GM23338 (cell line): ENCODE measurements at regions not wholly inside any gene's neighbourhood (a gene's known extent, or its start where the extent isn't known, plus 50 kb on each side); places are given as distances from the start of the nearest gene placed in this dataset.

ENCODE experiments used
- ATAC-seq: fragments of 200-7000 bp; cut with Tn5 transposase; 3 replicates; pipeline ENCODE4 v1.9.1; 2020
- DNase-seq: peaks from one replicate; pipeline ENCODE4 v3.0.0-alpha.2; 2015; ENCODE audit warnings: low spot score
- H2AFZ ChIP-seq: fragments of 200-600 bp; sonication (generic); 2 replicates; pipeline ENCODE4 v1.8.0; 2016; ENCODE audit warnings: antibody characterized with exemption, mild to moderate bottlenecking, moderate library complexity
- H3F3A ChIP-seq: fragments of 200-600 bp; sonication (generic); replicated peaks from 2 replicates; pipeline ENCODE4 v1.8.0; 2017; ENCODE audit warnings: antibody characterized with exemption, mixed run types, low read depth
- H3K27ac ChIP-seq: fragments of 200-600 bp; sonication (generic); 2 replicates; pipeline ENCODE4 v1.6.1; 2016; ENCODE audit warnings: low read depth
- H3K27me3 ChIP-seq: fragments of 200-600 bp; sonication (generic); 2 replicates; pipeline ENCODE4 v1.8.0; 2016; ENCODE audit warnings: mild to moderate bottlenecking, mixed run types, moderate library complexity; ENCODE audit not compliant: insufficient read depth
- H3K36me3 ChIP-seq: fragments of 200-600 bp; sonication (generic); 2 replicates; pipeline ENCODE4 v1.8.0; 2016; ENCODE audit warnings: mild to moderate bottlenecking; ENCODE audit not compliant: insufficient read depth
- H3K4me1 ChIP-seq: fragments of 200-600 bp; sonication (generic); 2 replicates; pipeline ENCODE4 v1.8.0; 2016; ENCODE audit warnings: mild to moderate bottlenecking, moderate library complexity; ENCODE audit not compliant: insufficient read depth
- H3K4me2 ChIP-seq: fragments of 200-600 bp; sonication (generic); 2 replicates; pipeline ENCODE4 v1.7.1; 2017; ENCODE audit warnings: mixed run types
- H3K4me3 ChIP-seq: fragments of 200-600 bp; sonication (generic); 2 replicates; pipeline ENCODE4 v1.6.1; 2016; ENCODE audit warnings: mixed run types
- H3K79me2 ChIP-seq: fragments of 200-600 bp; sonication (generic); replicated peaks from 2 replicates; pipeline ENCODE4 v1.8.0; 2017; ENCODE audit warnings: mild to moderate bottlenecking; ENCODE audit not compliant: insufficient read depth
- H3K9me2 ChIP-seq: fragments of 200-600 bp; sonication (generic); 2 replicates; pipeline ENCODE4 v1.8.0; 2017; ENCODE audit not compliant: insufficient read depth
- H4K20me1 ChIP-seq: fragments of 200-600 bp; sonication (generic); replicated peaks from 2 replicates; pipeline ENCODE4 v1.8.0; 2017; ENCODE audit warnings: mild to moderate bottlenecking; ENCODE audit not compliant: insufficient read depth
- H3K27ac Mint-ChIP-seq: 2 replicates; pipeline ENCODE4 v1.8.0; 2020; ENCODE audit warnings: inconsistent platforms, mild to moderate bottlenecking, moderate library complexity, mixed read lengths
- H3K27me3 Mint-ChIP-seq: 3 replicates; pipeline ENCODE4 v1.8.0; 2022; ENCODE audit warnings: low read depth, mild to moderate bottlenecking, moderate library complexity, mixed read lengths, inconsistent platforms; ENCODE audit not compliant: insufficient read depth, poor library complexity
- H3K36me3 Mint-ChIP-seq: 3 replicates; pipeline ENCODE4 v1.8.0; 2021; ENCODE audit warnings: low read depth, mild to moderate bottlenecking, inconsistent platforms, moderate library complexity, mixed read lengths
- H3K4me1 Mint-ChIP-seq: 3 replicates; pipeline ENCODE4 v1.8.0; 2020; ENCODE audit warnings: mild to moderate bottlenecking, inconsistent platforms, mixed read lengths
- H3K4me3 Mint-ChIP-seq: 3 replicates; pipeline ENCODE4 v1.8.0; 2021; ENCODE audit warnings: moderate library complexity, mild to moderate bottlenecking, inconsistent platforms, mixed read lengths
- H3K9me3 Mint-ChIP-seq: 3 replicates; pipeline ENCODE4 v1.8.0; 2020; ENCODE audit warnings: moderate library complexity, mild to moderate bottlenecking, inconsistent platforms, mixed read lengths
- CTCF ChIP-seq, 2 experiments: fragments of 200-600 bp in 1 of 2; sonication (generic) in 1 of 2; conservative IDR thresholded peaks; 2 replicates each; pipeline versions ENCODE4 v1.5.1 to v1.6.1; 2016 to 2017; ENCODE audit warnings: antibody characterized with exemption in 2 of 2, low read depth in 2 of 2, mild to moderate bottlenecking in 2 of 2, moderate library complexity in 1 of 2
- ETS1 ChIP-seq: IDR thresholded peaks from 2 replicates; pipeline ENCODE4 v1.6.1; 2016; ENCODE audit warnings: antibody characterized with exemption
- EZH2 ChIP-seq: fragments of 200-600 bp; sonication (generic); IDR thresholded peaks from one replicate; pipeline ENCODE4 v1.8.0; 2017; ENCODE audit warnings: antibody characterized with exemption, mild to moderate bottlenecking, low read depth; ENCODE audit not compliant: unreplicated experiment
- JUNB ChIP-seq: IDR thresholded peaks from one replicate; pipeline ENCODE4 v1.6.1; 2016; ENCODE audit warnings: antibody characterized with exemption; ENCODE audit not compliant: unreplicated experiment
- NANOG ChIP-seq: IDR thresholded peaks from 2 replicates; pipeline ENCODE4 v1.6.1; 2016; ENCODE audit warnings: antibody characterized with exemption, borderline replicate concordance
- POLR2AphosphoS5 ChIP-seq: IDR thresholded peaks from 2 replicates; pipeline ENCODE4 v1.6.1; 2016; ENCODE audit warnings: antibody characterized with exemption, low read depth
- REST ChIP-seq: IDR thresholded peaks from one replicate; pipeline ENCODE4 v1.6.1; 2018; ENCODE audit warnings: antibody characterized with exemption; ENCODE audit not compliant: unreplicated experiment
- STAT1 ChIP-seq: IDR thresholded peaks from one replicate; pipeline ENCODE4 v1.6.1; 2016; ENCODE audit warnings: antibody characterized with exemption; ENCODE audit not compliant: unreplicated experiment
- ZNF114 ChIP-seq: fragments of 250-450 bp; sonication (Bioruptor Pico); IDR thresholded peaks from 2 replicates; pipeline ENCODE4 v1.5.0; 2020; ENCODE audit warnings: mild to moderate bottlenecking, moderate library complexity
- ZNF331 ChIP-seq: fragments of 250-450 bp; sonication (Bioruptor Pico); IDR thresholded peaks from 2 replicates; pipeline ENCODE4 v1.5.0; 2020; ENCODE audit warnings: low read depth, mild to moderate bottlenecking, moderate library complexity
- ZNF462 ChIP-seq: fragments of 250-450 bp; sonication (Bioruptor Pico); IDR thresholded peaks from 2 replicates; pipeline ENCODE4 v1.5.0; 2020; ENCODE audit warnings: mild to moderate bottlenecking, moderate library complexity

GRCh38 chr12:77521508-77522115 is 309.1 kb upstream of the NAV3 start (continued):
- TF ChIP-seq ZNF462 (CRISPR knock-in tag) (no peak), NANOG (no peak), ZNF331 (CRISPR knock-in tag) (no peak), CTCF (conservative IDR thresholded peaks at IDR 0.05; ENCODE audit: low read depth in 2 of 2) (no peak)

- Mint-ChIP-seq H3K9me3 (no peaks in the 10 kb centered on the region), H3K4me3 (no peak overlapping the region), H3K4me1 (peaks cover 7% of the 10 kb centered on the region; the same call in 2 of the 3 replicates), H3K36me3 (no peaks in the 10 kb centered on the region), H3K27ac (no peak overlapping the region), H3K27me3 (peaks cover 3% of the 10 kb centered on the region)
- ATAC-seq (no peak), DNase-seq (no peak)
- Histone ChIP-seq H3K27me3 (no peaks in the 10 kb centered on the region), H3F3A (no peaks in the 10 kb centered on the region), H2AFZ (no peak overlapping the region), H3K4me2 (no peak overlapping the region), H3K9me2 (no peaks in the 10 kb centered on the region), H3K4me3 (no peak overlapping the region), H3K27ac (no peak overlapping the region), H4K20me1 (no peaks in the 10 kb centered on the region), H3K4me1 (peaks cover 11% of the 10 kb centered on the region), H3K79me2 (no peaks in the 10 kb centered on the region), H3K36me3 (no peaks in the 10 kb centered on the region)
- TF ChIP-seq JUNB = no peak
- TF ChIP-seq POLR2AphosphoS5 = no peak
- no peak for TF ChIP-seq ZNF114
- TF ChIP-seq EZH2 = no peak
- no peak for TF ChIP-seq ZNF331 (CRISPR knock-in tag)
- TF ChIP-seq STAT1 = no peak
- no peak for TF ChIP-seq REST
- no peak for TF ChIP-seq ETS1
These were observed 316.2 kb upstream of the NAV3 start for GRCh38 chr12:77514511-77514910.
